ENCODE measurements at regions not wholly inside any gene's neighbourhood (a gene's known extent, or its start where the extent isn't known, plus 50 kb on each side); places are given as distances from the start of the nearest gene placed in this dataset.

GRCh38 chr2:183242937-183243336, 118.7 kb downstream of the NUP35 start:
- Histone ChIP-seq H3F3A (ENCODE audit: insufficient read depth, low read length, poor library complexity, severe bottlenecking) (no peaks in the 10 kb centered on the region), H4K20me1 (ENCODE audit: insufficient read depth) (no peaks in the 10 kb centered on the region), H3K36me3 (ENCODE audit: insufficient read depth, low read length) (no peaks in the 10 kb centered on the region), H3K79me2 (replicated peaks; ENCODE audit: insufficient read depth, low read length) (no peaks in the 10 kb centered on the region), H3K27me3 (ENCODE audit: insufficient read depth, low read depth, low read length) (no peaks in the 10 kb centered on the region), H3K4me2 (ENCODE audit: low read length) (no peak overlapping the region), H3K27ac (ENCODE audit: low read length) (no peak overlapping the region), H3K4me3 (ENCODE audit: low read length) (no peak overlapping the region), H3K9ac (ENCODE audit: low read length) (no peak overlapping the region), H2AFZ (ENCODE audit: low read depth, low read length) (no peak overlapping the region), H3K9me2 (ENCODE audit: insufficient read depth, low read length) (no peaks in the 10 kb centered on the region), H3K9me3 (ENCODE audit: low read length) (no peaks in the 10 kb centered on the region)
- TF ChIP-seq CTCF (IDR thresholded peaks at IDR 0.05; ENCODE audit: poor library complexity, severe bottlenecking) (no peak), RAD21 (conservative IDR thresholded peaks at IDR 0.05) (no peak), MXI1 (conservative IDR thresholded peaks at IDR 0.05; ENCODE audit: poor library complexity, severe bottlenecking) (no peak), SMC3 (conservative IDR thresholded peaks at IDR 0.05; ENCODE audit: poor library complexity) (no peak), REST (IDR thresholded peaks at IDR 0.05; ENCODE audit: borderline replicate concordance) (no peak)

- Histone ChIP-seq H3K27me3 (ENCODE audit: insufficient read depth, low read depth, low read length) (no peaks in the 10 kb centered on the region), H3K4me2 (ENCODE audit: low read length) (no peak overlapping the region), H3F3A (ENCODE audit: insufficient read depth, low read length, poor library complexity, severe bottlenecking) (no peaks in the 10 kb centered on the region), H3K36me3 (ENCODE audit: insufficient read depth, low read length) (no peaks in the 10 kb centered on the region), H3K9me3 (ENCODE audit: low read length) (no peaks in the 10 kb centered on the region), H3K9ac (ENCODE audit: low read length) (no peak overlapping the region), H3K9me2 (ENCODE audit: insufficient read depth, low read length) (no peaks in the 10 kb centered on the region), H2AFZ (ENCODE audit: low read depth, low read length) (no peak overlapping the region), H3K4me3 (ENCODE audit: low read length) (no peak overlapping the region), H4K20me1 (ENCODE audit: insufficient read depth) (no peaks in the 10 kb centered on the region), H3K27ac (ENCODE audit: low read length) (no peak overlapping the region), H3K79me2 (replicated peaks; ENCODE audit: insufficient read depth, low read length) (no peaks in the 10 kb centered on the region)
- no peak for TF ChIP-seq EP300 (conservative IDR thresholded peaks at IDR 0.05; ENCODE audit: poor library complexity, severe bottlenecking)
- TF ChIP-seq CTCF (IDR thresholded peaks at IDR 0.05; ENCODE audit: poor library complexity, severe bottlenecking): no peak
- TF ChIP-seq REST (IDR thresholded peaks at IDR 0.05; ENCODE audit: borderline replicate concordance): no peak
- no peak for TF ChIP-seq EZH2 (IDR thresholded peaks at IDR 0.05; ENCODE audit: borderline replicate concordance, insufficient read depth, low read length, poor library complexity, severe bottlenecking)
- no peak for TF ChIP-seq RAD21 (conservative IDR thresholded peaks at IDR 0.05)
- TF ChIP-seq TAF1 (IDR thresholded peaks at IDR 0.05; ENCODE audit: low read depth): no peak
Measured at GRCh38 chr2:183243758-183244157, 119.5 kb downstream of the NUP35 start.
